Activated naive CD4-positive, alpha-beta T cell treated with Interleukin-2 at 50 U/mL for 16 hours (primary cell): ENCODE measurements at regions not wholly inside any gene's neighbourhood (a gene's known extent, or its start where the extent isn't known, plus 50 kb on each side); places are given as distances from the start of the nearest gene placed in this dataset.

Experiments
- DNase-seq: peaks from one replicate; pipeline ENCODE4 v3.0.0-alpha.2; 2020

DNA sequence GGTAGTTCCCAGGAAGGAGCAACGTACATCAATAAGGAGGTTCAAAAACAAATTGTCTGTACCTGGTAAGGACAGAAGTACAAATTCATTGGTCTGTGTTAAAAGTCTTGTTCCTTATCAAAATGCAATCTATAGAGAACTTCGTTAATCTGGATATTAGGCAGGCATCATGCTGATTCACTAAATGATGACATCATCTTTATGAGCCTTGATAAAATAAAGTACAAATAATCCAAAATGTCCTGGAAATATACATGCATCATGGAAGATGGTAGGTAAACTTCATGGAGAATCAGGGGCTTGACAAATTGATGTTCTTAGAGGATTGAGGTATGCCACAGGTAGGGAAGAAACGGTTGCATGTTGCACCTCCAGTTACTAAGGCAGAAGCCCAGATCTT lies 433.9 kb downstream of the TRIML1 start:
- DNase-seq = no peak

DNA sequence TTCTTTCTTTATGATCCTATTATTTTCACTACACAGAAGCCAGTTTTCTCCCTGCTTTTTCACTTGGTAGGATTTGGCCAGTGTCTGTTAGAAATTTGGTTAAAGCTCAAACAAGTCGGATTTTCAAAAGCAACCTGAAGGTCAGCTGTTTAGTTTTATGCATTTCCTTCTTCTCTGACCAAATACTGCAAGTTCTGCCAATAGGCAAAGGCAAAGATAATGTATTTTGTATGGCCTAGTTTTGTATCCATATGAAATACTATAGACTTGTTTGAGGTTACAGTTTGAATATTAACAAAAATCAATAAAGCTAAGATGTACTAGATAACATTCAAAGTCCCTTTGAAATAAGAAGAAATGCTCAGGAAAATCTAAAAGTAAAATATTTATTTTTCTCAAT lies 439.4 kb downstream of the TRIML1 start:
- DNase-seq = no peak

DNA sequence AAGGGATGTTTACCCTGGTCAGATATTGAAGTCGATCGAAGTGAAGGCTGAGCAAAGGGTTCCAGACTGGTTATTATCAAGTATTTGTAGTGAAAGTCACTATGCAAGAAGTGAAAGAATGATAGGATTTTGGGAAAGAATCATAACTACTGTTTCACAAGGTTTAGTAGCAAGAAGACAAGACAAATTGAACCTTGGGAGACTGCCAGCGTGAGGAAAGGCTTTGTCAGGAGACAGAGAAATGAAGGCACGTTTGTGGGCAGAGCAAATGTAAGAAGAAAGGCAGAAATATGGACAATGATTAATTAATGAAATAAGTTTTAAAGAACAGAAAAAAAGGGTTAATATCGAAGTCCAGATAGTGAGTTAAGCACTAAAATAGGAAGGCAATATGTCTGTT lies 456.8 kb downstream of the TRIML1 start:
- DNase-seq = no peak

DNA sequence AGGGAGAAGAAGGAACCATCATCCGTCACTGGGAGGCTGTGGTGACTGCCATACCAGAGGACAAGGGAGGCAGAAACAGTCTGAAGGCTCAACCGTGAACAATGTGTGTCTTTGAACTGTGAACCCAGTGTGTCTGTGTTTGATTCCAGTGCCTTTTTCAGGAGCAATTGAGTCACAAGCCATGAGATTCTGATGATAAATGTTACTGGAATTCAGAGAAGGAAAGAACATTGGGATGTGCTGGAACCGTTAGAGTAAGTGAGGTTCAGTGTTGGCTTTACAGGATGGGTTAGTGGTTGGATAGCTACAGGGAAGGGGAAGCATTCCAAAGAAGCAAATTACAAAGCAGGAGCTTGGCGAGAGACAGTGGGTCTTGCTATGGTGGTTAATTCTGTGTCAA lies 464.4 kb downstream of the TRIML1 start:
- no peak for DNase-seq

DNA sequence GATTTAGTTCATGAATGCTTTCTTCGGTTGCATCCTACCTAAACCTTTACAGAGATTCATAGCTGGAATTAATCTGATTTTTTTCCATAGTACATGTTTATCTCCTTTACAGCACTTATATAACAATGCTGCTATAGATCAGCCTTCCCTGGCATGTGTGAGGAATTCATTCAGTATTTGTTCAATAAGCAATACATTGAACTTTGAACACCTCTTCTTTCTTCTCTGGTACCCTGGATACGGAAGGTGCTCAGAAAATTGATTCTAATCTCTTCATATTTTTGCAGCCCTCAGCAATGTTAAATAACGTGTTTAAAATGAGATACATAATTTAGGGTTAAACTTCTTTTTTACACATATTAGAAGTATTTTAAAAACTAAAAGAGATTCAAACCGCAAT lies 467.4 kb downstream of the TRIML1 start:
- DNase-seq = no peak

DNA sequence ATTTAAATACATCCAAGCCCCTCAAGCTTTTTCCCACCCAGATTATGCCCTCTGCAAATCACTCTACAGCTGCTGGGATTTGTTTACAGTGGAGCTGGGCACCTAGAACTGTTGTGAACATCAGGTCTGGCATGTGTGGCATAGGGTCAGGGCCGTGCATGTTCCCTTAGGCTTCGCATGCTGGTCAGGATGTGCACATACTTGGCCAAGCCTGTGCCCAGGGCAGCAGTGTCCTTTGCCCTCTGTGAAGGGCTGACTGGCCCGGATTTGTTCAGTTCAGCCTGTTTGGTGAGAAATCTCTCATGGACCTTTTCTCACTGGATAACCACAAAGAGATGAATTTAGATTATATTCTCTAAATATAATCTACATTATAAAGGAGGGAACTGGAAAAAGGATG lies 471.9 kb downstream of the TRIML1 start:
- DNase-seq = no peak

DNA sequence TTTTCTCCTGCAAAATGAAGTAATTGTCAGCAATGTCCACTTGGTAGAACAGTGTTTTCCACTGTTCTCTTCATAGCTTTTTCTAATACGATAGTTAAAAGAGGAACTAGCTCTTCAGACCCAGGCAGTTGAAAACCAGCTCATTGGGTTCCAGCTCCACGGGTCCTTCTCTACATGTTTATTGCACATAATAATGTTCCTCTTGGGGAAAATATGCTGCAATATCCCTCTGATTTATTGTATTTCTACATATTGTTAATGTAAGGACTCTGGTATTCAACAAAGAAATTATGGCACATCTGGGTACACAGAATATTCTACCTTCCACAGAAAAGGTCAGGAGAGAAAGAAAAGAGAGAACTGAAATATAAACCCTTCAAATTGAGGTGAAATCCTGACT lies 473.4 kb downstream of the TRIML1 start:
- no peak for DNase-seq

DNA sequence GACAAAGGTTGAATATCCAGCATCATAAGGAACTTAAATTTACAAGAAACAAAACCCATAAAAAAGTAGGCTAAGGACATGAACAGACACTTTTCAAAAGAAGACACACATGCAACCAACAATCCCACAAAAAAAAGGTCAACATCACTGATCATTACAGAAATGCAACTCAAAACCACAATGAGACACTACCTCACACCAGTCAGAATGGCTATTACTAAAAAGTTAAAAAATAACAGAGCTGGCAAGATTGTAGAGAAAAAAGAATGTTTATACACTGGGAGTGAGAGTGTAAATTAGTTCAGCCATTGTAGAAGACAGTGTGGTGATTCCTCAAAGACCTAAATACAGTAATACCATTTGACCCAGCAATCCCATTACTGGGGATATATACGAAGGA lies 474.7 kb downstream of the TRIML1 start:
- no peak for DNase-seq

DNA sequence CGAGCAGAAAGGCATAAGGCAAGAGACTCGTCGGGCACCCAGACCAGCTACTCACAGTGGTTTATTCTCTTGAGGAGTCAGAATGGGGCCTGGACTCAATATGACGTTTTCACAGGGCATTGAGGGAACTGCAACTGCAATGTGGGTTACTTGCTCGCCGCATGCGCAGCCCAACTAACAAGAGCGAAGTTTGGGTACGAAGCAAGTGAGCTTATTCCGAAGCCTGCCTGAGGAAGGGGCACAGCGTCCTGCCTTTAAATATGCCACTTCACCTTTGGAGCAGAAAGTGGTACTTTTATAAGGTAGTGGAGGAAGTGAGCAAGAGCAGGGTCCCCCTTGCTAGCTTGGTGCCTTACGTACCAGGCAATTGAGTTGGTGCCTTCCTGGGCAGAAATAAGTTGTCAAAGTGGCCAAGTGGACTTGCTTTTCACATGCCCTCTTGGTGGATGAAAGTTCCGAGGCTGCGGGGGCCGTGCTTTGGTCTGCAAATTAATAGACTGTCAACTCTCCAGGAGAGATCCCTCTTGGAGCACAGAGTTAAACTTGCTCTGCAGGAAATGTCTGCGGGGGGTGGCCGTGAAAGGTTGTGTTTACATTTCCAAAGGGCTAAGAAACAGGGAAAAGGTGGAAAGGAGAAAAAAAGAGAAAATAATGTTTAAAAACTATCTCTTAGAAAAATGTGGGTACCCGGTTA lies 480.4 kb downstream of the TRIML1 start:
- DNase-seq = no peak

DNA sequence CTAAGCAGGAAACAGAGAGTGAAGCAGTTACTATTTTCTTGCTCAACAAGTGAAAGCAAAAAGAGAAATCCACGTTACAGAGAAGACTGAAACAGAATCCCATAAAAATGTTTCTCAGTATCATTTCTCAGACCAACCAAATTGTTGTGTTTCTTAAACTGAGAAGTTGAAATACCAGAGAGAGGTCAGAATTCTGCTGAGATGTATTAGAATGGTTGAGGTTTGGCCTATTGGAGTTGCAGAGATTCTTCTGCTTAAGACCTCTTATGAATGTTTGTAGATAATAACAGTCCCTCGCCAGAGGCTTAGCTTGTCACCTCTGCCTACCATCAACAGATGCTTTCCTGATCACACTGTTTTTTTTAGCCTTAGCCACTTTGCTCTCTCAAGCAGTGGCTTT lies 481.4 kb downstream of the TRIML1 start:
- no peak for DNase-seq

DNA sequence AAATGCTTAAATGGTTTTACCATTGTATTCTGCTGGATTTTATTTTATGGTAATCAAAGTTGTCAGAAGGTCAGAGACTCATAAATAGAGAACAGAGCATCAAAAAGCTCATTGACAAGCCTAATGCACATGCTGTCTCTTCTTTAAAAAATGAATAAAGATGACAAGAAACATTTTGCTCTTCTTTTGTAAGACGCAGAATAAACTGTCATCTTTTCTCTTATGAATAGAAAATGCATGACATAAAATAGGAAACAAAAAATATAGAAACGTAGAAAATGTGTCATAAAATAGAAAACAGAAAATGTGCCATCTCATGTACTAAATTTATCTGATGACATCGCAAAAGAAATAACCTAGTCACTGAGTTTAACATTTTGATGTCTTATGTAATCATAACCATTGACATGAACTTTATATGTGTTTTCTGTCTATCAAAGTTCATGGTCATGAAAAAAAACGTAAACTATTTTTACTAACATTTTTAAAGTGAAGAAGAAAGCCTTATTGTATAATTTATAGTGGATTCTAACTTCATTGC lies 484.1 kb downstream of the TRIML1 start:
- no peak for DNase-seq

DNA sequence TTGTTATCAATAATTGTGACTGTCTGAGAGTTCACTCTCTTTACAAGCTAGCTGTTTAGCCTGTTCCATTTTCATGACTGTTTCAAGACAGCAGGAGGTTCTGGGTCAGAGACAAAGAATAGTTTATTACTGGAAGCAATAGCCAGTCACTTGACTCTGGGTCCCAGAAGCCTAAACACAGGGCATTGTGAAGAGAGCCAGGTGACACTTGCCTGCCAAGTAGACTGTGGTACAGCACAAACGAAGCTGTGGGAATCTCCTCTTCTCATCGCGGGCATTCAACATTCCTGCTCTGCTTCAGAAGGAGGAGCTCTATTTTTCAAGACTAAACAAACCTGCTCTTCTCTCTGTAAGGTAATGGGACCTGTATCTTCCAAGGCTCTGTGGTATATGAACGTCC lies 485.1 kb downstream of the TRIML1 start:
- no peak for DNase-seq

DNA sequence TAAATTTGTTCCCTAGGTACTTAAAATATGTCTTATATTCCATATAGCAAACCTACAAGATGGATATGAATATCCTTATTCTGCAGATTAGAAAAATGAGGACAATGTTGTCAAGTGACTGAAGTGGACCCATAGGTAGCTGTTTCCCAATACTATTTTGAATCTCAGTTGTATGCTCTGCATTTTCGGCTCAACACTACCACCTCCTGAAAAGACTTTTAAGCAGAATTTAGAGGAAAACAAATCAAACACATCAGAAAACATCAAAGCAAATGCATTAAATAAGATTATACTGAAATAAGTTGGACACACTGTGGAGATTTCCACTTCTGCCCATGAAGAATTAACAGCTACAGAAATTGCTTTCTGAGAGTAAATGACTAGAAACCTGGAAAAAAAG lies 488.7 kb downstream of the TRIML1 start:
- no peak for DNase-seq

DNA sequence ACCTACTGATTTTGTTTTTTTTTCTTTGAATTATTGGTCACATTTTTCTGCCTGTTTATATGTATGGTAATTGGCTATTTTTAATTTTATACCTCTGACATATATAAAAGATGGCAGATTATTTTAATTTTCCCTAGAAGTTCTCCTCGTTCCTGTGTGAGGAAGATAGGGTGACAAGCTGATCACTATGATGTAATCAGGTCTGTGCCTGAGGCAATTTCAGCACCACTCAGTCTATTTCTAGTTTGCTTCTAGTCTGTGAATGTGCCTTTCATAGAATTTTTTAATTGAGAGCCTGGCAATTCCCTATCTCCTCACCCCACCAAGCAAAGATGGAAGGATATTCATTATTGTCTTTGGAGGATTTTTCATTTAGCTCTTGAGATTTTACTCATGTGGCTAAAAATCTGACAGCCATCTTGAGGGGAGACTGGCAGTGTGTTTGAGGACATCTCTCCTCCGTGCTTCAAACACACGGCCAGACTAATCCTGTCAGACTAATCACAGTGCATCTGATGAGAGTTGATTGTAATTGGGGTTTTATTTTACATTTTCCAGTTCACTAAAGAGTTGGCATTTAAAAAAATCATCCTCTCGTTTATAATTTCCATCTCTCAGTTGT lies 500.3 kb downstream of the TRIML1 start:
- DNase-seq = no peak

DNA sequence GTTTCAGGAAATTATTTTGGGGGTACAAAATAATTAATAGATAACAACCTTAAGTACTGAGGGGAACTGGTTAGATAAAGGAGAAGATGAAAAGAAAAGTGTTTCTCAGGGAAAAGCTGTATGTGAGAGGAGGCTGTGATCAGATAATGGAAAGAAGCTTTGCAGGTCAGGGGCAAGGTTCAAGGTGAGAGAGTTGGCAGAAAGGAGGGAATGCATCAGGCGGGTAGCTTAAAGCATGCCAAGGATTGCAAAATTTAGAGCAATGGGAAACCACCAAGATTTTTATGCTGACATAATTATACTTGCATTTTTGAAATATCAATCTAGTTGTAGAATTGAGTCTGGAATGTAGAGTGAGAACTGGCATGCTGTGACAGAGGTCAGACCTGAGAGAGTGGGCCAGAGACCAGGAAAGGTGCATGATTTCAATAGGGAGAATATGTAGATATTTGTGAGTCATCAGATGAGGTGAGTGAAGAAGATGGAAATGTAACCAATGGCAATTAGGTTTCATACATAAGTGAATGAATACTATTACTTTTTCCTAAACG lies 508.7 kb downstream of the TRIML1 start:
- no peak for DNase-seq

DNA sequence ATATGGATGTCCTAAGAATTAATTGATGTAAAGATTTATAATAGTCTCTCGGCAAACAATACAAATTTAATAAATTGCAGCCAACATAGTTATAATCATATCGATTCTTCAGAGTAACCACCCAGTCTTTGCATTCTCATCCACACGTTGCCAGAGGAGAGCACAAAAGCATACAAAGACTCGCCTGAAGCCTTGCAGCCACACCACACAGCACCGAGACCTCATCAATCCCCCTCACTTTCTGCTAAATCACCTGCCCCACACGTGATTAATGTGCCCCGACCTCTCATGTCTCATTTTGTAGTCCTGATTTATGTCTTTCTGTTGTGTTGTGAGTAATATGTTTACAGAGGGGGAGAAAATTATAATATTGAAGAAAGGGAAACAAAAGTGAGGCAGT lies 510.4 kb downstream of the TRIML1 start:
- no peak for DNase-seq

DNA sequence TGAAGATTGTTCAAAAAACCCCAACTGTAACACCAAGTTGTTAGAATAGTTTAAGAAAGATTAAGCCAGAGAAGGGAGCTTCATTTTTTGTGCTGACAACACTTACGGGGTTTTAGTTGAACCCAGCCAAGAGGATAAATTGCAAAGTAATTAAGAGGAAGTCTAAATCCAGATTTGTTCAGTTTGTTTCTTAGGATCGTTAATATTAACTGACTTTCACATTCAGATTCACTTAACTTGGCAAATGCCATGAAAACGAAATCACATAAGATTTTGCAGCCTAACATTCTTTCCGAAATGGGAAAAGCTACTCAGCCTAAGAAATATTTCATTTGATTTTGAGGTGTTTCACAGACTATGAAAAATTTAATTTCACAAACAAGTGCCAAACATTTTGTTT lies 511.3 kb downstream of the TRIML1 start:
- no peak for DNase-seq

DNA sequence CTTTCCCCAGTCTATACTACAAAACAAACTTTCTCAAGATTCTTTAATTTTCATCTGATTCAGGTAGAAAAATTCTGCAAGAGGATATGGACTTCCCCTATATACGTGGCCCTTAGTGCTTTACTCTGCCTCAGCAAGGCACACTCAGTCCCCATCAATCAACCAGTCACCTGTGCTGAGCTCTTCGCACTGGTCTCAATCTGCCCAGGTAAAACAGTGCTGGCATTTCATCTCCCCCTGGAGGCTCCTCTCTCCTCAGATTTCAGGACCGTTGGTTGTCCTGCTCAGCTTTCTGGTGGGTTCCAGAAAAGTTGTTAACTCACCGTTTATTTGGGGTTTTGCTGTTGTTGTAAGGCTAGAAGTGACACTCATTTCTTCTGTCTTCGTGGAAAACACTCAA lies 518.1 kb downstream of the TRIML1 start:
- no peak for DNase-seq

DNA sequence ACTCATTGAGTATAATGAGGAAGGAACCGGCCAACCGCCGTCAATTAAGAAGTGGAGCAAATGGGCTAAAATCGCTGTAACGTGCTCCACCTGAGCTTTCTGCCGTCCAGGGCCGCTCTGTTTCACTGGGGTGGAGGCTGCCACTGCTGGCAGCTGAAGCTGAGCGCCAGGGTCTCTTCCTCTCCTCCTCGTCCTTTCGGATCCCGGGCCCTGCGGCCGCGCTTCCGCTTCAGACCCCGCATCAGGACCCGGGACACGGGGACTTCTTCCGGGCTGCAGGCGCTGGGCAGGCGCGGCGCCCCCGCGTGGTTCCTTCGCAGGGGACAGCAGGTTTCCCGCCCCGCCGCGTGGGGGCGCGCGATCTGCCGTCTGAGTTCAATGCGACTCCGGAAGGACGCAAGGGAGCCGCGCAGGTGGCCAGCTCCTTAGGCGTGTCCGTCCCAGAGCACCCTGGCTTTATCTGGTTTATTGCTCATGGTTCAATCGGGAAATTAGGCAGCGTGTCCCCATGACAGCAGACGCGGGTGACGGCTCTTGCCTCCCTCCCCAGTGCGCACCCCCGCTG lies 519.8 kb downstream of the TRIML1 start:
- no peak for DNase-seq

DNA sequence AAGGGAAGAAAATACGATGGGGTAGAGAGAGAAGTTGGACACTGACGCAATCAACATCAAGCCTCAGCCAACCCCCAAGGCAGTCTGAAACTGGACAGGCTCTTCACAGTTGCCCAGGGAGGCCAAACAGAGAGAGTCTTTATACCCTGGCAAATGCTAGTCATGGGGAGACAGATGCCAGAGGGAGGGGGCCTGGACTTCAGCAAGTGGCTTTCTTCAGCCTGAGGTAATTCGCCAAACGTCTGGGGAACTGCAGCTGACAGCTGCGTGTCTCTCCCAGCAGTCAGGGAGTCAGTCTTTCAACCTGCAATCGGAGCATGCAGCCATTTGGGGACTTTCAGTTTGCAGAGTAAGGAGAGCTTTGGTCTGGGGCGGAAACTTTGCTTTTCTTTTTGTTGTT lies 521.6 kb downstream of the TRIML1 start:
- no peak for DNase-seq

DNA sequence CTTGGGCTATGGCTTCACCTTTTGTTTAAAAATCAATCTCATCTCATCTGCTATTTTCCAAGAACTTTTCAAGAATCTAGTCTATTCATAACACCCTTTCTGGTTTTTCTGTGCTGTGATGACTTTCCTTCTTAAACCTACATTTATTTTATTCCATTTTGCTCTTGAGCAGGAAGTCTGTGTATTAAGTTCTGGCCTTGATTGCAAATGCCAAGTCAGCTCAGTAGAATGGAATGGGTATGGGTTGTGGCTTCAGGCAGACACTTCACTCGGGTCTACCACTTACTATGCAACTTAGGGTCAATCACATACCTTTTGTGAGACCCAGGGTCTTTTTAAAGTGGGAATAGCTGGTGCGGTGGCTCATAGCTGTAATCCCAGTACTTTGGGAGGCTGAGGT lies 522.3 kb downstream of the TRIML1 start:
- no peak for DNase-seq

DNA sequence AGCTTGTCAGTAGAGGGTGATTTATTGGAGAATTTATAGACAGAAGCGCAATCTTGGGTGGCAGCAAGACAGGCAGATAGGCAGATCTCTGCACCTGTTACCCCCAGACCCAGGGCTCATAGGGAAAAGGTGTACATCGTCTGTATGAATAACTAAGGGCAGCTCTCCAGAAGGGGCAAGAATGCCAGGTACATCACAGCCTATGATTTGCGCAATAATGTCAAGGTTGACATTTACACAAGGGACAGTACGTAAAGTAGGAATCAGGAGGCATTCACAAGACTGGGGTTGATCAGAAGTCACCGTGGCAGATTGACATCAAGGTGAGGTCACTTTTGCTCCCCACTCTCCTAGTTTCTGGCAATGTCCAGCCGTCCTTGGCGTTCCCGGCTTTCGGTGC lies 524.1 kb downstream of the TRIML1 start:
- no peak for DNase-seq

DNA sequence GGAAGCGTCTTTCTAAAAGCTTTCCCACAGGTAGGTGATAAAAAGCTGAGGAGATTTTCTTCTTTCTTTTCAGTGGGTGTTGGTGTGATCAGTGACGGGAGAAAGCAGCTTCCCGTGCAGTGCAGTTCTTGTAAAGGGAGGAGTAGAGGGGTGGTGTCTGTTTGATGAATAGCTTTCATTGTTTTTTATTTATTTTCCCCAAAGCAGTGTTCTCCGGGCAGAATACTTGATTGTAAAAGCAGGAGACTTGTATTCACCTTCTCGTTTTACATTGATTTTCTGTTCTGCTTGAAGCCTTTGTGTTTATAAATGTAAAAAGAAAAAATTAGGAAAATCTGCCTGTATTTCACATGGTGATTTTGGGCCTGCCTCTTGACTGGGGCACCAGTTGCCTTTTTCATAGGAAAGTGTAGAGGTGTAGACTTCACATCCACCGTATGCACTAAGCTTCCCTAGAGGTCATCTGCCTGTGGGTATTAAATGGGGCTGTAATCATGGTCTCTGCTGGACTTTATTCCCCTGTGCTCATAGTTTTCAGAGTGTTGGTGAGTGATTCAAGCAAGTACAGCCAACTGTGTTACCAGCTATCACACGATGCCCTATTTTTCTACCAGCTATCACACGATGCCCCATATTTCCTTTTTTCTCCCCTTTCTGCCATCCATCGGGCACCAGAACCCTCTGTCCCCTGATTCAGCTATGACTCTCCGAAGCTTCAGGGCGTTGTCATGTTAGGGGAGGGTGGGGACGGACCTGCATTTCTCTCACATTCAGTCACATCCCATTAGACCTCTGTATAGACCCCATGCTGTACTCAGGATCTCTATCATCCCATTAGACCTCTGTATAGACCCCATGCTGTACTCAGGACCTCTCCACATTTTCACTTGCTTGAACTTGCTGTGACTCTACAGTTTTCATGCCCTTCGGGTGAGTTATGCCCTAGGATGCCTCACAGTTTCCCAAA lies 526.5 kb downstream of the TRIML1 start:
- DNase-seq = no peak
